Bronchial epithelial cell (primary cell): ENCODE measurements at regions not wholly inside any gene's neighbourhood (a gene's known extent, or its start where the extent isn't known, plus 50 kb on each side); places are given as distances from the start of the nearest gene placed in this dataset.
A peak's percentile ranks its signal among the peaks of the same experiment; 100 is the strongest.

Source experiments
- DNase-seq: peaks from one replicate; pipeline ENCODE4 v3.0.0-alpha.2; 2010; ENCODE audit warnings: low read depth
- FAIRE-seq: peaks from 2 replicates; lab custom pipeline; 2011; peaks lifted over from hg19 to GRCh38; lab: Jason Lieb, UNC
- H3K27me3 ChIP-seq: 2 replicates; pipeline ENCODE4 v1.5.1; 2011; ENCODE audit warnings: low read length; ENCODE audit not compliant: control insufficient read depth, insufficient read depth
- H3K36me3 ChIP-seq: 2 replicates; pipeline ENCODE4 v1.5.1; 2011; ENCODE audit warnings: low read length; ENCODE audit not compliant: control insufficient read depth, insufficient read depth
- H3K4me3 ChIP-seq: 2 replicates; pipeline ENCODE4 v1.5.1; 2011; ENCODE audit warnings: mild to moderate bottlenecking, low read depth, low read length, control low read depth
- CTCF ChIP-seq: IDR thresholded peaks from 2 replicates; pipeline ENCODE4 v1.5.1; 2011; ENCODE audit warnings: mild to moderate bottlenecking, moderate library complexity, low read length, control low read depth, inconsistent platforms; ENCODE audit not compliant: insufficient read depth, severe bottlenecking

- Histone ChIP-seq H3K27me3 (no peaks in the 10 kb centered on the region), H3K4me3 (peak overlapping the region; percentile 63), H3K36me3 (no peaks in the 10 kb centered on the region)
- FAIRE-seq (no peak), DNase-seq (peak; percentile 13)
- no peak for TF ChIP-seq CTCF
Measured at GRCh38 chr2:129877795-129878775, 101.4 kb upstream of the RAB6C start.

GRCh38 chr2:129879614-129880180, 99.8 kb upstream of the RAB6C start:
- FAIRE-seq (no peak), DNase-seq (no peak)
- H3K27me3 ChIP-seq, result no peaks in the 10 kb centered on the region
- no peaks in the 10 kb centered on the region for H3K36me3 ChIP-seq
- TF ChIP-seq CTCF, result no peak
- no peak overlapping the region for H3K4me3 ChIP-seq

GRCh38 chr2:129880309-129880708, 99.2 kb upstream of the RAB6C start:
- no peak for DNase-seq
- no peaks in the 10 kb centered on the region for H3K27me3 ChIP-seq
- no peak overlapping the region for H3K4me3 ChIP-seq
- no peaks in the 10 kb centered on the region for H3K36me3 ChIP-seq
- no peak for FAIRE-seq
- no peak for TF ChIP-seq CTCF

- H3K4me3 ChIP-seq, result no peak overlapping the region
- DNase-seq, result no peak
- no peaks in the 10 kb centered on the region for H3K27me3 ChIP-seq
- no peak for FAIRE-seq
- TF ChIP-seq CTCF, result no peak
- H3K36me3 ChIP-seq, result no peaks in the 10 kb centered on the region
Measured at GRCh38 chr2:129880971-129881370, 98.5 kb upstream of the RAB6C start.

- DNase-seq, result no peak
- H3K27me3 ChIP-seq, result no peaks in the 10 kb centered on the region
- FAIRE-seq, result no peak
- H3K4me3 ChIP-seq, result no peak overlapping the region
- H3K36me3 ChIP-seq, result no peaks in the 10 kb centered on the region
- no peak for TF ChIP-seq CTCF
Measured at GRCh38 chr2:129881786-129882396, 97.6 kb upstream of the RAB6C start.
